ENCODE measurements at regions not wholly inside any gene's neighbourhood (a gene's known extent, or its start where the extent isn't known, plus 50 kb on each side); places are given as distances from the start of the nearest gene placed in this dataset.

- Histone ChIP-seq H3K4me1 (peaks cover 11 to 20% of the 10 kb centered on the region in 2 donors), H3K9me3 (no peaks in the 10 kb centered on the region), H3K27me3 (no peaks in the 10 kb centered on the region), H3K4me3 (no peak overlapping the region), H3K27ac (no peak overlapping the region), H3K36me3 (no peaks in the 10 kb centered on the region)
- TF ChIP-seq CTCF (IDR thresholded peaks at IDR 0.05) = no peak
- DNase-seq (no peak), ATAC-seq (no peak)
- intact Hi-C loops (cut with DNase I) = loop anchor here in 1 of 2 donors (10.0 kb wide), 1 partner anchor 197 kb away; the partner anchor contains the start of gene ZFP36L2
Measured at GRCh38 chr2:43028188-43028587, 198.2 kb downstream of the ZFP36L2 start.

- Histone ChIP-seq H3K9me3 (no peaks in the 10 kb centered on the region), H3K27ac (no peak overlapping the region), H3K36me3 (no peaks in the 10 kb centered on the region), H3K27me3 (no peaks in the 10 kb centered on the region), H3K4me3 (no peak overlapping the region), H3K4me1 (peaks cover 7 to 15% of the 10 kb centered on the region in 2 donors)
- TF ChIP-seq CTCF (IDR thresholded peaks at IDR 0.05) = no peak
- ATAC-seq = peak; percentile 51
- DNase-seq = peak in 1 of 4 donors; percentile 63
- intact Hi-C loops (cut with DNase I) = loop anchor here in 1 of 2 donors (10.0 kb wide), 1 partner anchor 198 kb away; the partner anchor contains the start of gene ZFP36L2
Measured at GRCh38 chr2:43027097-43027873, 199.1 kb downstream of the ZFP36L2 start.

GRCh38 chr2:43026426-43027096, 199.8 kb downstream of the ZFP36L2 start:
- H3K4me3 ChIP-seq = no peak overlapping the region
- no peak for DNase-seq
- peak; percentile 12 for ATAC-seq
- H3K27me3 ChIP-seq = no peaks in the 10 kb centered on the region
- intact Hi-C loops (cut with DNase I) = loop anchor here in 1 of 2 donors (10.0 kb wide), 1 partner anchor 198 kb away; the partner anchor contains the start of gene ZFP36L2
- H3K36me3 ChIP-seq = no peaks in the 10 kb centered on the region
- peaks cover 0 to 3% of the 10 kb centered on the region in 2 donors for H3K9me3 ChIP-seq
- TF ChIP-seq CTCF (IDR thresholded peaks at IDR 0.05) = no peak
- H3K27ac ChIP-seq = no peak overlapping the region
- peaks cover 4 to 13% of the 10 kb centered on the region in 2 donors for H3K4me1 ChIP-seq

GRCh38 chr2:43025709-43026295, 200.6 kb downstream of the ZFP36L2 start:
- Histone ChIP-seq H3K4me1 (peaks cover 4 to 16% of the 10 kb centered on the region in 2 donors), H3K36me3 (no peaks in the 10 kb centered on the region), H3K9me3 (peaks cover 0 to 3% of the 10 kb centered on the region in 2 donors), H3K27me3 (no peaks in the 10 kb centered on the region), H3K4me3 (no peak overlapping the region), H3K27ac (no peak overlapping the region)
- ATAC-seq = no peak
- no peak for TF ChIP-seq CTCF (IDR thresholded peaks at IDR 0.05)
- intact Hi-C loops (cut with DNase I) = loop anchor here in 1 of 2 donors (10.0 kb wide), 1 partner anchor 199 kb away; the partner anchor contains the start of gene ZFP36L2
- no peak for DNase-seq
